HG02763 (cell line): ENCODE measurements at regions not wholly inside any gene's neighbourhood (a gene's known extent, or its start where the extent isn't known, plus 50 kb on each side); places are given as distances from the start of the nearest gene placed in this dataset.
A peak's percentile ranks its signal among the peaks of the same experiment; 100 is the strongest.
"Not testable (repeated sequence)": the region's sequence is repeated elsewhere in the genome, so short reads cannot be mapped to it uniquely, and the experiment has no call there.

Experiments
- ATAC-seq: cut with Tn5 transposase; IDR thresholded peaks from one replicate; pipeline ENCODE4 v1.9.1; 2021; ENCODE audit warnings: mild to moderate bottlenecking, moderate library complexity; ENCODE audit not compliant: unreplicated experiment

DNA sequence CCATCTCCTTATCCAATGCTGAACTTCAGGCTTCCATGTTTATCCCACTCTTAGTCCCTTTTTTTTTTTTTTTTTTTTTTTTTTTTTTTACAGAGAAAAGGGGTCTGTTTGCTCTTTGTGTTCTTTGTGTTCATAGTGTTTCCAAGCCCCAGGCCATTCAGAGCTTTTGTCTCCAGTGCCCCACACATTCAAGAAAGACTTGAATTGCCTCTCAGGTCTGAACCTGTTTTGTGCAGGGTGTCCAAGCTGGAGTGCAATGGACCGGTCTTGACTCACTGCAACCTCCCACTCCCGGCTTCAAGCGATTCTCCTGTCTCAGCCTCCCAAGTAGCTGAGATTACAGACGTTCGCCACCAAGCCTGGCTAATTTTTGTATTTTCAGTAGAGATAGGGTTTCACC is 191.2 kb downstream of the PALM2AKAP2 start:
- no peak for ATAC-seq

DNA sequence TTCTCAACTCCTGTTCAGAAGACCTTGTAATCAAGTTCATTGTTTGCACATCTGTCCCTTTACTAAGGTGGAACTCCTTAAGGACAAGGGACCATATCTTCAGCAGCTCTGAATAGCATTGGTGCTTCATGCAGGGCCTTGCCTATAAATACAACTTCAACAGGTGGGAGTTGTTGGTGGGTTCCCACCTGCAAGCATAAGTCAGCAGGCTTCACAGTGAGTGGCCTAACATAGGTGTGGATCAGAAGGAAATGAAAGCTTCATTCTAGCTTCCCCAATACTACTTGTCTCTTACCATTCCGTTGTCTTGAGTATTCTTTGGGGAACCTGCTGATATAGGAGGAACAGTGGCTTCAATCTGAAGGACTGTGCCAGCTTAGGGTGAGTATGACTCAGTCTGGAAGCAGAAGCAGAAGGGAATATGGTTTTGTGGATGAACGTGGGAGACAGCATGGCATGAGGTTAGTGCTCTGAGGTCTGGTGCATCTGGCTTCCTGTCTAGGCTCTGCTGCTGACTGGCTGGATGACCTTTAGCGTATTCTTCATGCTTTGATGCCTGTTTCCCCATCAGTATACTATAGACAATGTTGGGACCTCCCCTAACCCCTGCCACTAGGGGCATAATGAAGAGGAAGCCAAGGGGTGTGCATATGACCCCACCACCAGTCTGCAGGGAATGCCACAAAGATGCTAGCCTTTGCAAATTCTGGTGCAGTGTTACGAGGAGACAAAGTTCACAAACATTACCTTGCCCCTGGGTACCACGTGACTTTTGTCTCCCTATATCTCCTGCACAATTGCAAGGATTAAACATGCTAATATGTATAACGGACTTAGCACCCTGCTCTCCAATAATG is 192.3 kb downstream of the PALM2AKAP2 start:
- peak; percentile 42 for ATAC-seq

DNA sequence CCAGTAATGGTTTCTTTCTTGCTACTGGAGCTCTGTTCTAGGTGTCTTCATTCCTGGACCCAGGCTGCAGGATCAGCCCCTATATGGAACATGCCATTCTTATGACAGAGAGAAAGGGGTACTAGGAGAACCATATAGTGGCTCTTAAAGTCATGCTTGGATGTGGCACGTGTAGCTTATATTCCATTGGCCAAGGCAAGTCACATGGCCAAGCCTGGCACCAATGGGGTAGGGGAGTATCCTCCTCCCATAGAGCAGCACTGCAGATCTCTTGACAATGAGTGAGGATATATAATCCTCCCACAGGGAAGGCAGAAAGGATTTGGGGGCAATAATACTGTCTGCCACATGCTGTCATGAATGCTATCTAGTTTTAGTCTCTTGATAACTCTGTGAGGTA is 193.3 kb downstream of the PALM2AKAP2 start:
- no peak for ATAC-seq

DNA sequence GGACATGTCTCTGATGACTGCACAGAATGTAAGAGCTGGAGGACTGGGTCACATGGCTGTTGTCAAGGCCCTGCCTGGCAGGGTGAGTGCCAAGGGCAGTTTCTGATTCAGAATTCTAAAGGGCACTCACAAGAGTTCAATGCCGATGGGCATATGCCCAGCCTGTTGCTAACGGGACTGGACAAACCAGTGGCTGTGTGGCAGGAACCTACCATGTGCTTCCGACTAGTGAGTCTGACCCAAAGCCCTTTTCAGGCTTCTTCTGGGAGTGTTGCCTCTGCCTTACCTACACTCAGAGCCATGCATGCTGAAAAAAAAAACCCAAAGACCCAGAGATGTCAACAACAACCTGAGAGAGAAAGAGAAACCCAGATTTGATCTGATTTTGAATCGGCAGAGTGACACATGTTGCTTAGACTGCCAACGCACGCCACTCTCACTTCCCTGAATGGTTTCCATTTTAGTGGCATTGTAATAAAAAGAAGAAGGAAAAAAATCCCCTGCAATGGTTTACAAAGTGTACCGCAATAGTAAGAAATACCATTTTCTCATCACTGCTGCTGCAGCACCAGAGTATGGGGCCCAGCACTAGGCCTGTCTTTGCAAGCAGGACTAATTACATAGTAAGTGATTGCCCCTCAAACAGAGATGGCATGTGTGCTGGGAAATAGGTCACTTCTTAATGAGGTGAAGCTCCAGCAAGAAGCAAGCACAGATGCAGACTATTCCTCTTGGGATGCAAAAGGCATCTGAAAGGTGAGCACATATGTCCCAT is 194.3 kb downstream of the PALM2AKAP2 start:
- ATAC-seq = peak; percentile 72

DNA sequence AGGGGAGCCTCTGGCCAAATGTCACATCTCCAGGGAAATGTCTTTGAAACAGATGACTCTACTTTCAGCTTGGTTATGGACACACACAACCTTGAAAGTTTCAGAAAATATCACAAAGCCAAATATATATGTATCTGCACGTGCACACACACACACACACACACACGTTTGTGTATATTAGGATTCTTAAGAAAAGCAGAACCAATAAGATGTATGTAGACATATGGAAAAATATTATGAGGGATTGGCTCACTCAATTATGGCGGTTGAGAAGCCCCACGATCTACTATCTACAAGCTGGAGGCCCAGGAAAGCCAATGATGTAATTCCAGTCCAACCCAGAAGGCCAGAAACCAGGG is 194.9 kb downstream of the PALM2AKAP2 start:
- ATAC-seq = no peak

DNA sequence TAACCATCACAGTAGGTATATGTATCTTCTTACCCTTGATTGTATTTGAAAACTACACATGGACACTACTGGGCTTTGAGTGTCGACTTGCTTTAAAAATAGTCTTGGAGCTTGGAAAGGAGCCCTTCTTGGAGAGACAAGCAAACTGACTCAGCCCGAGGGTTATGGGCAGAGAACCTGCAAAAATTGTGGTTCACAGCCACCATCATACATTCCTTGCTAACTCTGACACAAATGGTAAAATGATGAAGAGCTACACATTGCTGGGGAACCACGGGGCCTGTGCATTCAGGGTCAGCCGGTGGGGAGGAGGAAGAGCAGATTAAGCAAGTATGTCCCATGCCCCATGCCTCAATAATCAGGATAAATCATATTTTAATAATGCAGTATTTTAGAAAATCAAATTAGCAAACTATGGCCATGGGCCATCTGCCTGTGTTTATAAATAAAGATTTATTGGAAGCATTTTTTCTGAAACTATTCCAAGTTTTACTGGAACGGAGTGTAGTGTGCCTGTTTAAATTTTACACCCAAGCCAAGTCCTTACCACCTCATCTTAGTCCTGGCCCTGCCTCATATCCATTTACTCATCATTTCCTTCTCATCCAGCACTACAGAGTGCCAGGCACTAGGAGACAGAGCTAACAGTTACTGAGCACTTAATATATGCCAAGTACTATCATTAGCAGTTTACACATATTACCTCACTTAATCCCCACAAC is 195.7 kb downstream of the PALM2AKAP2 start:
- ATAC-seq = no peak

DNA sequence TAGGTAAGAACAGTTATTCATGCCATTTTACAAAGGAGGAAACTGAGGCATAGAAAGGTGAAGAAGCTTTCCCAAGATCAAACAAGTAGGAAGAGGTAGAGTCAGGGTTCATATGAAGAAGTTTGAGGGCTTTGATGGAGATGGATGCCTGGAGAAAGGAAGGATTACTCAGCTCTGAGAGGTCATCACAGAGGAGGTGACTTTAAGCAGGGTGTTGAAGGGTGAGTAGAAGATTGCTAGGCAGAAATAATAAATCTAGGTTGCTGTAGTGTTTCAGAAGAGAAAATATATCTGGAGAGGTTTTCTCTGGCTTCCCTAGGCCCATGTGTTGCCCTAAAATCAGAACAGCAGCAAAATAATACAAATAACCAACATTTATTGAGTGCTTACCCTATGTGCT is 196.3 kb downstream of the PALM2AKAP2 start:
- no peak for ATAC-seq

DNA sequence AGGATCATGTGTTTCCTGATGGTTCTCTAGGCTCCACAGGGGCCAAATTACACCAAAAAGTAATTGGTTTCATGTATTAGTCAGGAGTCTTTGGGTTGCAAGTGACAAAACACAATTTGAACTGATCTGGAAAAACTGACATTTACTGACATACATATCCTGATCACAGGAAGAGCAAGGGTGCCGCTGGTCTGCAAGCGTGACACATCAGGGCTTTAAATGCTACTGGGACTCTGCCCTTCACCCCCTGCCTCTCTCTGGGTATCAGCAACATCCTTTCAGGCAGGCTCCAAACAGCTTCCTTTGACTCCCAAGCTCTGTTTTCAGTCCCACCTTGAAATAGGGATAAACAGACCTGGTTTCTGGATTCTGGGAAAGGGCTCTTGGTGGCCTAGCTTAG is 197.5 kb downstream of the PALM2AKAP2 start:
- no peak for ATAC-seq

DNA sequence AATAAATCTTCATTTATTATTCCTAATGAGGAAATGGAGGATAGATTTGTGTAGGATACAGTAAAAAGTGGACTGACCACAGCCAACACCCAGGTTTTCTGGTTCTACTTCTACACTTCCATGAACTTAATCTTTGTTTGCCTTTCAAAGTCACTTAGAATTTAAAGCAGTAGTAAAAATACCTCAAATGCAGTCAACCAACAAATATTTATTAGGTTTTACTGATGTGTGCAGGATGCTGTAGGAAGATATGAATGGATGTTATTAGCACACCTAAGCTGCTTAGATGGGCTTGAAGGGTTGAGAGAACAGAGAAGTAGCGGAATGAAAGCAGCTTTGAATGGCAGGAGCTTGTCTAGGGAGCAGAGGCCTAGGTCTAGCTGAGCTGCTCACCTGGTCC is 201.1 kb downstream of the PALM2AKAP2 start:
- ATAC-seq = no peak

DNA sequence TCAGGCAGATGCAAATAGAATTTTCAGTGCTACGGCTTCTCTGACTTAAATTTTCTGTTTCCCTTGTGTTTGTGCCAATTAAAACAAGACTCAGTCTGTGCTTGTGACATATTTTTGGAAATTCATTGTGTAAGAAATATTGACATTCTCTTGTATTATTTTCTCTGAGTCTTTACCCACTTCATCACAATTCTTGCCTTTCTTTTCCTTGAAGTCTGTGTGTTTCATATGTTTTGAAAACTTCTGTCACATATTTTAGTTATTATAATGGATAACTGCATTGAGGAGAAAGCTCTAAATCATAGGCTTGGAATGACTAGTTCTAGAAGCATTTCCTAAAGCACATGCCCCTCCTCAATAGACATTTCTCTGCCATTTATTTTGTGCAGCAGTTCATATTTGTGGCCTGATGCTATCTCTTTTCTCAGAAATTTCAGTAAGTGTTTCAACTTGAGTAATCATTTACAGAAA is 206.6 kb downstream of the PALM2AKAP2 start:
- no peak for ATAC-seq

DNA sequence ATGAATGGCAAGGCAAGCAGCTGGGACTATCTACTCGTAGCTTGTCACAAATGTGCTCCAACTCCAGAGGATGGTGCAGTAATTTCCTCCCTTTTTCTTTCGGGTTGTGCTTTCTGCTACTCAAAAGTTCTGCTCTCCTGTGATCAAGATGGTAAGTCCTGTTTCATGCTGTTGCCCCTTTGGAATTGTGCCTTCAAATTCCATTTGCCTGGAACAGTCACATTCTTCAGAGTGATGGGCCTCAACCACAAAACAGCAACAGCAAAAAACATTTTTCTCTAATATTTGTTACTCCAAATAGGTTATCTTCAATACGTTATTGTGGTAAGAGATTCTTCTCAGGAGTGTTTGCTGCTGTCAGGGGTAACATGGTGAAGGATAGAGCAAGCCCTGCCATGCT is 209.3 kb downstream of the PALM2AKAP2 start:
- no peak for ATAC-seq

DNA sequence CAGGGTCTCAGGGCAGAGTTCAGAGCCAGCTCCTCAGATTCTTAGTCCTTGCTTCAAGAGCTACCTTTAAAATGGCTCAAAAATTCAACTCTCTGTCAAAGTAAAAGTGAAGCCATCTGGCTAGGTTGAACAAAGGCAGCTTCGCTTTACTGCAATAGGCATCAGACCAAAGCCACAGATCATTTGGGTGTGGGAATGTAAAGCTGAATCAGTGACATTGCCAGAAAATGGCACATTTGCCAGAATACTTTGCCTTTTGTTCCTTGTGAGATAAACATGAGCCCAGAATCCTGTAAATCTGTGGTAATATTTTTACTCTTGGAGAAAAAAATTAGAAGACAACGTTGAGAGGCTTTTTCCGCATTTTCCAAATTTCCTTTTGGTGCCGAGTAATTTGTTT is 210.5 kb downstream of the PALM2AKAP2 start:
- ATAC-seq = no peak

DNA sequence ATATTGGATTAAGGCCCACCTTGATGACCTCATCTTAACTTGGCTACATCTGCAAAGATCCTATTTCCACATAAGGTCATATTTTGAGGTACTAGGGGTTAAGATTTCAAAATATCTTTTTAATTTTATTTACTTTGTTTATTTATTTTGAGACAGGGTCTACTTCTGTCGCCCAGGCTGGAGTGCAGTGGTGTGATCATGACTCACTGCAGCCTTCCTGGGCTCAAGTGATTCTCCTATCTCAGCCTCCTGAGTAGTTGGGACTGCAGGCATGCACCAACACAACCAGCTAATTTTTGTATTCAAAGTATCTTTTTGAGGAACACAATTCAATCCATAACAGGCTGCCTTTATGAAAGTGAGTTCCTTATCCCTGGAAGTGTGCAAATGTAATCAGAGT is 212.3 kb downstream of the PALM2AKAP2 start:
- ATAC-seq = no peak

DNA sequence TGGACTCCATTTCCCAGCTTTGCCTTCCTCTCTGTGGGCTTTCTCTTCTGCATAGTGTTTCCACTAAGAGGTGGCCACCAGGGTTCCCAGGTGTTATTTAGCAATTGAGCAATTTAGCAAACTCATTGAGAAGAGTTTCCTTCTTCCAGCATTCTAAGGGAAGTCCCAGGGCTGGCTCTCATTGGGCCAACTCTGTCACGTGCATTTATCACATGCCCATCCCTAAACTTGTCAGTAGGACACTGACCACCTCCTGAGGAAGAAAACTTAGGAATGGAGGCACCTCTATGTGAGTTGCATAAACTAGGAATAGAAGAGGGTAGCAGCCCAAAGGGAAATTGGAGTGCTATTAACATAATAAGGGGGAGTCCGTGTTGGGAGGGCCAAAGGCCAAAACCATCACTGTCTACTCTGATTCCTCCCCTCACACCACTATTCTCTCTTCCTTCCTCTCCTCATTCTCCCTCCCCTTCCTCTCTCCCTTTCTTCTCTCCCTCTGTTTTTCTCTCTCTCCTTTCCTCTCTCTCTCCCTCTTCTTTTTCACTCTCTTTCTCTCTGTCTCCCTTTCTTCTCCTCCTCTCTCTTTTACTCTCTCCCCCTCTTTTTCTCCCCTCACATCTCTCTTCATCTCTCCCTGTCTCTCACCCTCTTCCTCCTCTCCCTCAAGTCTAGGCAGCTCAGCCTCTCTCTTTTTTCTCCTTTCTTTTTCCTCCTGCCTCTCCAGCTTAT is 213.4 kb downstream of the PALM2AKAP2 start:
- no peak for ATAC-seq

DNA sequence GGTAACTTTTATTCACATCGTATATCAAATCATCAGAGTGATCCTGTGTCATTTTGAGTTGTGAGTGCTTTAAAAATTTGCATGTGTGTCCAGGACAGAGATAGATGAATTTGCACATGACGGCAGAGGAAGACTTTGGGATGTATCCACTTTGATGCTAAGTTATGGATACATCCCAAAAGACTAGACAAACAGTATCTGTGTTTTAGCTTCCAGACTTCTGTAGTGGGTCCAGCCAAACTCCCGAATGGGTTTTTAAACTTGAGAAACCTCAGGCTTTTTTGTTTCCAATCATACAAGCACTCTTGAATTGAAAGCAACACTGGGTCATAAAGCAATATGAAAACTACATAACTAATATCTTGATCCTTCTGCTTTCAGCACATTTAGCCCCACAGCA is 213.8 kb downstream of the C9orf152 start:
- ATAC-seq = no peak

DNA sequence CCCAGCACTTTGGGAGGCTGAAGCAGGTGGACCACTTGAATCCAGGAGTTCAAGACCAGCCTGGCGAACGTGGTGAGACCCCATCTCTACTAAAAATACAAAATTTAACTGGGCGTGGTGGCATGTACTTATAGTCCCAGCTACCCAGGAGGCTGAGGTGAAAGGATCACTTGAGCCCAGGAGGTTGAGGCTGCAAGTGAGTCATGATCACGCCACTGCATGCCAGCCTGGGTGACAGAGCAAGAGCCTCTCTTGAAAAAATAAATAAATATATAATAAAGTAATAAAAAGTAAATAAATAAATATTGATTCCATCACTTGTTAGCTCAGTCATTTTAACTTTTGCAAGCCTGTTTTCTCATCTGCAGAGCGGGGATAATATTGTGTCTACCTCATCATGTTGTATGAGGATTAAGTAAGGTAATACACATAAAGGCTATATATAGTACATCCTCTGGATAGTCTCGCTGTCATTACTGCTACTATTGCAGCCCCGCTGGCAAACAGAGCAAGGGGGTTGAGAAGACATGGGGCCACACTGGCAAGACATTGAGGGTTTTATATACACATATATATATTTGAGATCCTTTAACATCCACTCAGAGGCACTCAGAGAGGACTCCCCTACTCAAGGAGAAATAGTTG is 210.9 kb downstream of the C9orf152 start:
- no peak for ATAC-seq

DNA sequence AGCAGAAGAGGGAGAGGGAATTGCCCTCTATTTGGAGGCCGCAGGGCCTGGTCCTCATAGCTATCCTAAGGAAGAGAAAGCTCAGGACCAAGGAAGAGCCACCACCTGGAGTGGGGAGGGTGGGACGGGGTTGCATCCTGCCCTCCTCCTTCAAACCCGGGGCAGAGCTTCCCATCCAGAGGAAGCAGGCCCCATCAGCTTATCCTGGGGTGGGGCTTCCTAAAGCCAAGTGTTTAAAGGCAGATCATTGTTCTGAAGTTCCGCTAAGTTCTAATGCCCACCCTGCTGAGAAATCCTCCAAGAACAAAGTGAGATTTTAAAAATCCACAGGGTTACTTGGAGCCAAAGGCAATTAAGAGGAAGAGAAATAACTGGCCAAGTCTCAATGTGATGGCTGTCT is 210.3 kb downstream of the C9orf152 start:
- ATAC-seq = no peak

DNA sequence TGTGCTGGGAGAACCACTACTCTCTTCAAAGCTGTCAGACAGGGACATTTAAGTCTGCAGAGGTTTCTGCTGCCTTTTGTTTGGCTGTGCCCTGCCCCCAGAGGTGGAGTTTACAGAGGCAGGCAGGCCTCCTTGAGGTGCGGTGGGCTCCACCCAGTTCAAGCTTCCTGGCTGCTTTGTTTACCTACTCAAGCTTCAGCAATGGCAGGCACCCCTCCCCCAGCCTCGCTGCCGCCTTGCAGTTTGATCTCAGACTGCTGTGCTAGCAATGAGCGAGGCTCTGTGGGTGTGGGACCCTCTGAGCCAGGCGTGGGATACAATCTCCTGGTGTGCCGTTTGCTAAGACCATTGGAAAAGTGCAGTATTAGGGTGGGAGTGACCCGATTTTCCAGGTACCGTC is 202.4 kb downstream of the C9orf152 start:
- ATAC-seq = not testable (repeated sequence)

DNA sequence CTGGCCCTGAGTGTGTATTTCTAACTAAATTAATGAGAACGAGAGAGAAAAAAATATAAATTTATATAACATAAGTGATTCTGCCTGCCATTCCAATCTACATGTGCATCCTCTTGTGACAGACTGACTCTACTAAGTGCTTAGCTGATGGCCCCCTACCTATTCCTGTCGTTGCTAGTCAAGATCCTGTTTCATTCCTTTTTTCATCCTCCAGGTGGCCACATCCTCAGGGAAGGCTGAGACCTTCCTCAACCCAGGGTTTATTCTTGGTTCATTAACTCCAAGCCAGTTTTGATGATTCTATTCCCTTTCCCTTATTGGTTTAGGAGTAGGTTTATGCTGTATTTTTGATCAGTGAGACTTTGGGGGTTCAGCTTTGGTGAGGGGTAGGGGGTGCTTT is 201.3 kb downstream of the C9orf152 start:
- no peak for ATAC-seq

DNA sequence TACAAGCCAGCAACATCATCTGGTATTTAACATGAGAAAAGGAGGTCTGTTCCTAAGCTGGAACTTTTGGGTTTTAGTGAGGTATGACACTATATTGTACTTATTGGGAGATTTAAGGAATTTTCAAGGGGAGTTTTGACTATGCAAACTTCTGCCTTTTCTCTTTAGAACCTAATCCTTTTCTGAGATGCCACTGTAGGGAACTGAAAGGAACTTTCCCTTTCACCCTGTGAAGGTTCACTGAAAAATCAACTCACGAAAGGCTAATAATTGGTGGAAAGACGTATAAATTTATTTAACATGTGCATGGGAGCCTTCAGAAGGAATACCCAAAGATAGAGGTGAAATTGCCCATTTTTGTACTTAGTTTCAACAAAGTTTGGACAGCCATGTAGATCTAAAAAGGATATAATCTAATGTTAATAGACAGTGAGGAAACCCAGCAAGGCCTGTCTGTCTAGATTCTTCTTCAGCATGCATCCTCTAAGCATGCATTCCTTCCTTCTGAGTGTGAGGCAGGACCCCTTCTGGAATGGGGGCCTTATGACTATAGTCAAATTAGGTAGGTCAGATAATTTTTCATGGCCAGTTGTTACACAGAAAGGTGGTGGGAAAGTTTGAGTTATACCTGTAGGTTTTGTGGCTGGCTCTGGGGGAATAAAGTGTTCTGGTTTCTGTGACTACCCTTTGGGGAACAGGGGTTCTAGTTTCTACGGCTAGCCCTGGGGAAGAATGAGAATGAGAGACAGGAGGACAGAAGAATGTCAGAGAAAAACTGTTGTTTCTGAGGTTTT is 200.3 kb downstream of the C9orf152 start:
- no peak for ATAC-seq
